Memory B cell (primary cell): ENCODE measurements at regions not wholly inside any gene's neighbourhood (a gene's known extent, or its start where the extent isn't known, plus 50 kb on each side); places are given as distances from the start of the nearest gene placed in this dataset.

Experiments used
- ATAC-seq: fragments of 150-1000 bp; cut with Tn5 transposase; 2 replicates; pipeline ENCODE4 v1.10.0; 2021; ENCODE audit warnings: low read depth, mild to moderate bottlenecking, moderate library complexity
- DNase-seq, 2 donors: peaks; one replicate each; pipeline ENCODE4 v3.0.0; 2022; ENCODE audit warnings: low spot score in 2 of 2
- H3K27ac Mint-ChIP-seq: one replicate; pipeline ENCODE4 v1.8.0; 2022; ENCODE audit warnings: mild to moderate bottlenecking, moderate library complexity, mixed read lengths
- H3K27me3 Mint-ChIP-seq: one replicate; pipeline ENCODE4 v1.8.0; 2022; ENCODE audit warnings: mixed read lengths
- H3K36me3 Mint-ChIP-seq: one replicate; pipeline ENCODE4 v1.8.0; 2022; ENCODE audit warnings: mild to moderate bottlenecking, mixed read lengths
- H3K4me1 Mint-ChIP-seq: one replicate; pipeline ENCODE4 v1.8.0; 2022; ENCODE audit warnings: mixed read lengths
- H3K4me3 Mint-ChIP-seq: one replicate; pipeline ENCODE4 v1.8.0; 2022; ENCODE audit warnings: mild to moderate bottlenecking, moderate library complexity, mixed read lengths
- H3K9me3 Mint-ChIP-seq: one replicate; pipeline ENCODE4 v1.8.0; 2022; ENCODE audit warnings: mixed read lengths

DNA sequence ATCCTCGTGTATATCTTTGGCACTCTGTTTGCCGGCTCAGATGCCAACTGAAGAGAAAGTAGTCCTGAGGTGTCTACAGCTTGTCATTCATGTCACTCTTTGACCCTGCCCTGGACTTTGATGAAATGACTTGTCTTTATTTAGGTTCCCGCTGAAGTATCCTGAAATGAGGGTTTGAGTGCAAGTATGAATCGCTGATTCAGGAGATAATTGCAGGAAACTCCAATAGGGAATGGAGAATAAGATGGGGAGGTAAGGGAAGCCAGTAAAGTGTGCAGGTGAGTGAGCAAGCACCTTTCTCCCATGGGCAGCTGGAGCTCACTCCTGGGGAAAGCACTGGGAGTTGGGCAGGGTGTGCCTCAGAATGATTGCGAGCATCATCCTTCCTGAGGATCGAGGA is 50.3 kb upstream of the ZFR start:
- Mint-ChIP-seq H3K4me1 (peaks cover 9% of the 10 kb centered on the region), H3K9me3 (no peaks in the 10 kb centered on the region), H3K27ac (no peak overlapping the region), H3K27me3 (peaks cover 15% of the 10 kb centered on the region), H3K4me3 (no peak overlapping the region), H3K36me3 (no peaks in the 10 kb centered on the region)
- no peak for DNase-seq
- ATAC-seq, result no peak
